ENCODE measurements at regions not wholly inside any gene's neighbourhood (a gene's known extent, or its start where the extent isn't known, plus 50 kb on each side); places are given as distances from the start of the nearest gene placed in this dataset.

DNA sequence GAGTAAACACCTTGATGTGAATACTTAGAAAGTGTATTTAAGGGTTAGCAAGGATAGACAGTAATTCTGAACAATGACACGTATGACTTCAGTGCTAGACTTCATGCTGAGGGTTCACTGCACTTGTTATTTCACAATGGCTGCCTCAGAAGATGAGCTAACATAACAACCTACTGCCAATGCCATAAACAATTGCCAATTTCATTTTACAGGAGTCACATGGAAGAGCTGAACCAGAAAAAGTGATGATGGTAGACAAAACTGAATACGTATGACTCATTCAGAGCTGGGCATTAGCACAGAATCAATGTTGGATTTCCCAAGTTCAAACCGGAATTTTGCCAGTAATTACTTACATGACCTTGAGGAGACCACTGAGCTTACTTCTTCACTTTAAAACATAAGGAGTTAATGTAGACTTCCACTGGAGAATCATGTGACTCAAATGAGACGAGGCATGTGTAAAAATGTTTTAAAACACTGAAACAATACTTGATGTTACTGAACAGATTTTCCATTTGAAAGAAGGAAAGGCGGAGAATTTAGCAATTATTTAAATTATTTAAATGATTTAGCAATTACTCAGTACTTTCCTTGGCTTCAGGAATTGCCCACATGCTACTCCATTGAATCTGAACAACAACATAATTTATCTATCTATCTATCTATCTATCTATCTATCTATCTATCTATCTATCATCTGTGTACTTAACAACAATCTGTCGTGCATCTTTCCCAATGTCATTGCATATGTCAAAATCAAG lies 868.5 kb upstream of the SLIT2 start:
- TF ChIP-seq, protein P1, sequence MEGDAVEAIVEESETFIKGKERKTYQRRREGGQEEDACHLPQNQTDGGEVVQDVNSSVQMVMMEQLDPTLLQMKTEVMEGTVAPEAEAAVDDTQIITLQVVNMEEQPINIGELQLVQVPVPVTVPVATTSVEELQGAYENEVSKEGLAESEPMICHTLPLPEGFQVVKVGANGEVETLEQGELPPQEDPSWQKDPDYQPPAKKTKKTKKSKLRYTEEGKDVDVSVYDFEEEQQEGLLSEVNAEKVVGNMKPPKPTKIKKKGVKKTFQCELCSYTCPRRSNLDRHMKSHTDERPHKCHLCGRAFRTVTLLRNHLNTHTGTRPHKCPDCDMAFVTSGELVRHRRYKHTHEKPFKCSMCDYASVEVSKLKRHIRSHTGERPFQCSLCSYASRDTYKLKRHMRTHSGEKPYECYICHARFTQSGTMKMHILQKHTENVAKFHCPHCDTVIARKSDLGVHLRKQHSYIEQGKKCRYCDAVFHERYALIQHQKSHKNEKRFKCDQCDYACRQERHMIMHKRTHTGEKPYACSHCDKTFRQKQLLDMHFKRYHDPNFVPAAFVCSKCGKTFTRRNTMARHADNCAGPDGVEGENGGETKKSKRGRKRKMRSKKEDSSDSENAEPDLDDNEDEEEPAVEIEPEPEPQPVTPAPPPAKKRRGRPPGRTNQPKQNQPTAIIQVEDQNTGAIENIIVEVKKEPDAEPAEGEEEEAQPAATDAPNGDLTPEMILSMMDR (IDR thresholded peaks at IDR 0.05; ENCODE audit: insufficient read depth, low read length, poor library complexity, severe bottlenecking): no peak
- no peak for TF ChIP-seq EZH2phosphoT487 (conservative IDR thresholded peaks at IDR 0.05; ENCODE audit: low read length)

All from SU-DHL-6 (cell line).